ENCODE measurements at regions not wholly inside any gene's neighbourhood (a gene's known extent, or its start where the extent isn't known, plus 50 kb on each side); places are given as distances from the start of the nearest gene placed in this dataset.
"Not testable (repeated sequence)": the region's sequence is repeated elsewhere in the genome, so short reads cannot be mapped to it uniquely, and the experiment has no call there.

- no peak overlapping the region for H3K4me3 ChIP-seq
- H3K36me3 ChIP-seq: no peaks in the 10 kb centered on the region
- TF ChIP-seq CTCF (IDR thresholded peaks at IDR 0.05): no peak
- TF ChIP-seq POLR2A (IDR thresholded peaks at IDR 0.05): no peak
- no peak for TF ChIP-seq POLR2AphosphoS5 (IDR thresholded peaks at IDR 0.05)
- TF ChIP-seq EP300 (IDR thresholded peaks at IDR 0.05): no peak
- H3K27ac ChIP-seq: no peak overlapping the region
- ATAC-seq (ENCODE audit: low FRiP score in 2 of 2): no peak
- no peaks in the 10 kb centered on the region for H3K4me1 ChIP-seq
- no peak for DNase-seq
- H3K27me3 ChIP-seq: no peaks in the 10 kb centered on the region
- H3K9me3 ChIP-seq: no peaks in the 10 kb centered on the region
Observed at GRCh38 chr9:81030027-81030426, 659.3 kb downstream of the TLE1 start.

- H3K9me3 ChIP-seq: no peaks in the 10 kb centered on the region
- ATAC-seq (ENCODE audit: low FRiP score in 2 of 2): peak in 1 of 2 donors; percentile 40
- H3K4me3 ChIP-seq: no peak overlapping the region
- no peak for TF ChIP-seq POLR2A (IDR thresholded peaks at IDR 0.05)
- no peak for TF ChIP-seq CTCF (IDR thresholded peaks at IDR 0.05)
- no peak for TF ChIP-seq POLR2AphosphoS5 (IDR thresholded peaks at IDR 0.05)
- TF ChIP-seq EP300 (IDR thresholded peaks at IDR 0.05): no peak
- no peak for DNase-seq
- WGBS, 2 donors: 76 to 78% methylated on average over 4 of the region's 4 CpGs
- H3K27ac ChIP-seq: no peak overlapping the region
- no peaks in the 10 kb centered on the region for H3K27me3 ChIP-seq
- H3K36me3 ChIP-seq: no peaks in the 10 kb centered on the region
- H3K4me1 ChIP-seq: no peaks in the 10 kb centered on the region
Observed at GRCh38 chr9:81028504-81028903, 660.8 kb downstream of the TLE1 start.

GRCh38 chr9:81022177-81022576, 667.2 kb downstream of the TLE1 start:
- Histone ChIP-seq H3K27ac (no peak overlapping the region), H3K36me3 (no peaks in the 10 kb centered on the region), H3K4me3 (no peak overlapping the region), H3K27me3 (no peaks in the 10 kb centered on the region), H3K4me1 (no peaks in the 10 kb centered on the region), H3K9me3 (no peaks in the 10 kb centered on the region)
- DNase-seq: no peak
- no peak for ATAC-seq (ENCODE audit: low FRiP score in 2 of 2)
- TF ChIP-seq POLR2AphosphoS5 (IDR thresholded peaks at IDR 0.05) (no peak), CTCF (IDR thresholded peaks at IDR 0.05) (no peak), POLR2A (IDR thresholded peaks at IDR 0.05) (no peak), EP300 (IDR thresholded peaks at IDR 0.05) (no peak)
- 56 to 72% methylated on average over 3 of the region's 3 CpGs for WGBS, 2 donors

GRCh38 chr9:81014945-81015344, 674.4 kb downstream of the TLE1 start:
- 67 to 74% methylated on average over 6 of the region's 6 CpGs for WGBS, 2 donors
- not testable (repeated sequence) for H3K27me3 ChIP-seq, H3K27ac ChIP-seq

GRCh38 chr9:81013191-81013590, 676.2 kb downstream of the TLE1 start:
- H3K27me3 ChIP-seq; H3K36me3 ChIP-seq; H3K4me3 ChIP-seq; H3K9me3 ChIP-seq; H3K27ac ChIP-seq; DNase-seq; ATAC-seq (ENCODE audit: low FRiP score in 2 of 2); H3K4me1 ChIP-seq: not testable (repeated sequence)
- WGBS, 2 donors: 66 to 67% methylated on average over 3 of the region's 3 CpGs

More at GRCh38 chr9:81014945-81015344, 674.4 kb downstream of the TLE1 start:
- not testable (repeated sequence) for H3K9me3 ChIP-seq; H3K4me1 ChIP-seq; H3K4me3 ChIP-seq; DNase-seq; ATAC-seq (ENCODE audit: low FRiP score in 2 of 2); H3K36me3 ChIP-seq

- no peaks in the 10 kb centered on the region for H3K27me3 ChIP-seq
- no peaks in the 10 kb centered on the region for H3K9me3 ChIP-seq
- TF ChIP-seq POLR2AphosphoS5 (IDR thresholded peaks at IDR 0.05) (no peak), CTCF (IDR thresholded peaks at IDR 0.05) (no peak), POLR2A (IDR thresholded peaks at IDR 0.05) (no peak), EP300 (IDR thresholded peaks at IDR 0.05) (no peak)
- H3K4me3 ChIP-seq: no peak overlapping the region
- no peak for DNase-seq
- no peak for ATAC-seq (ENCODE audit: low FRiP score in 2 of 2)
- no peaks in the 10 kb centered on the region for H3K4me1 ChIP-seq
- no peaks in the 10 kb centered on the region for H3K36me3 ChIP-seq
- H3K27ac ChIP-seq: no peak overlapping the region
Observed at GRCh38 chr9:81002906-81003305, 686.4 kb downstream of the TLE1 start.

All from upper lobe of left lung (tissue), 6 donors.